H54 (cell line): ENCODE measurements at regions not wholly inside any gene's neighbourhood (a gene's known extent, or its start where the extent isn't known, plus 50 kb on each side); places are given as distances from the start of the nearest gene placed in this dataset.

Experiments
- DNase-seq: peaks from one replicate; pipeline ENCODE4 v3.0.0; 2011; ENCODE audit warnings: low spot score, mixed read lengths; ENCODE audit not compliant: insufficient read length
- FAIRE-seq: peaks from 3 replicates; lab custom pipeline; 2011; peaks lifted over from hg19 to GRCh38; lab: Jason Lieb, UNC
- POLR2A ChIP-seq: IDR thresholded peaks from 2 replicates; pipeline ENCODE4 v1.6.1; 2011; ENCODE audit warnings: low read depth, mild to moderate bottlenecking, low read length

GRCh38 chr17:71703701-71704100 lies 417.1 kb upstream of the SOX9 start:
- TF ChIP-seq POLR2A, result no peak
- FAIRE-seq, result peak; percentile 43
- no peak for DNase-seq

GRCh38 chr17:71709271-71709890 lies 411.4 kb upstream of the SOX9 start:
- no peak for TF ChIP-seq POLR2A
- peak; percentile 53 for FAIRE-seq
- no peak for DNase-seq

GRCh38 chr17:71709946-71710345 lies 410.9 kb upstream of the SOX9 start:
- TF ChIP-seq POLR2A, result no peak
- FAIRE-seq (no peak), DNase-seq (no peak)

GRCh38 chr17:71710816-71711215 lies 410.0 kb upstream of the SOX9 start:
- no peak for FAIRE-seq
- TF ChIP-seq POLR2A, result no peak
- DNase-seq, result no peak

GRCh38 chr17:71713846-71714245 lies 407.0 kb upstream of the SOX9 start:
- no peak for FAIRE-seq
- no peak for TF ChIP-seq POLR2A
- no peak for DNase-seq

DNA sequence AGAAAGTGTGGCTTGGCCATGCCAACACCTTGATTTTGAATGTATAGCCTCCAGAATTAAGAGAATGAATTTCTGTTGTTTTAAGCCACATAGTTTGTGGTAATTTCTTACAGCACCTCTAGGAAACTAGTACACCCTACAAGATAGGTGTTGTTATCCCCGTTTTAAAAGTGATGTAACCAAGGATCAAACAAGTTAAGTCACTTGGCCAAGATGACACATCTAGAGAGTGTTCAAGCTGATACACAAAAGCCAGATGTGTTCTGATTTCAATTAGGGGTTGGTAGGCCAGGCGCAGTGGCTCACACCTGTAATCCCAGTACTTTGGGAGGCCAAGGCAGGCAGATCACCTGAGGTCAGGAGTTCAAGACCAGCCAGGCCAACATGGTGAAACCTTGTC lies 396.5 kb upstream of the SOX9 start:
- no peak for TF ChIP-seq POLR2A
- FAIRE-seq, result peak; percentile 48

DNA sequence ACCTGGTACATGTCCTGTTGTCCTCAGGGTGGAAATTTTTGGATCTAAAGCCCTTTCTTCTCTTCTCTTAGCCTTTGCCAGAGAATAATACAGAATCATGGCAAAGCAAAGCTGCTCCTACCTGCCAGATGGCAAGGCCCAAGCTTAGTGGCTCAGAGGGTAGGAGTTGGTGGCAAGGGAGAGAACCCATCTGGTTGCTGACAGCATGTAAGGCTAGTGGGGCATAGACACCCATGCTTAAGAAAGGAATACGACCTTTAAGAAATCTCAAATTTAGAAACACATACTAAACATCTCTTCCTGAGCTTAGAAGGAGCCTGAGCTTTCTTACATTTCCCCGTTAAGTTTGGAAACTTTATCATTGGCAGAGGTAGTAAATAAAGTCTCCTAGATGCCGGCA lies 395.0 kb upstream of the SOX9 start:
- FAIRE-seq, result peak; percentile 41
- DNase-seq, result no peak
- no peak for TF ChIP-seq POLR2A

More for the DNA sequence above, 396.5 kb upstream of the SOX9 start:
- no peak for DNase-seq

DNA sequence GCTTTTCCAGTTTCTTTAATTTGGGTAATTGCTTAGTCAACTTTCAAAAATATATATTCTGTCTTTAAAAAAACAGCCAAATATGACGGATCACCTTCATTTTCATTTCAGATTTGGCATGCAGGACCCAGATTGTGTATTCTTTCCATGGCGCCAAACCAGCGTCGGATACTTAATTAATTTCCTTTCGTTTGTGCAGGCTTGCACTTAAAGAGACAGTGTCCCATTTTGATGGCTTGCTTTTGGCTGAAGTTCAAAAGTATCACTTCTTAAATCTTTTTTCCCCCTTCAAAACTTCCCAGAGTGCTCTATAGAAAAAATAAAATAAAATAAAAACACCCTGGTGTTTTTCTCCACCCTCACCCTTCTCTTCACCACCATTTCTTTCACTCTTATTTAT lies 394.5 kb upstream of the SOX9 start:
- DNase-seq (no peak), FAIRE-seq (no peak)
- TF ChIP-seq POLR2A, result no peak

GRCh38 chr17:71727292-71727691 lies 393.5 kb upstream of the SOX9 start:
- no peak for TF ChIP-seq POLR2A
- FAIRE-seq (no peak), DNase-seq (no peak)

- DNase-seq (no peak), FAIRE-seq (no peak)
- no peak for TF ChIP-seq POLR2A
Observed at GRCh38 chr17:71727723-71728122, 393.1 kb upstream of the SOX9 start.

DNA sequence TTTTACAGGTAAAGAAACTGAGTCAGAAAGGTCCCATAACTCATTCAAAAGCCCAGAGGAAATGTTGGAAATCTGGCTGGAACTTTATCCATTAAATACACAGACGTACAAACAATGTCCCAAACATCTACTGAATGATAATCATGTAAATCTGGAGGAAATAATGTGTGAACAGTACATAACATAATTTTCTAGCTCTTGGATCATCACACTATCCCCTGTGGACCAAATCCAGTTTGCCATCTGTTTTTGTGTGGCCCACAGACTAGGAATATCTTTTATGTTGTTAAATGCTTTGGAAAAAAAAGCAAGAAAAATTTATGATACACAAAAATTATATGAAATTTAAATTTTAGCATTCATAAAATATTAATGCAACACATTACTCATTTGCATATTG lies 389.9 kb upstream of the SOX9 start:
- DNase-seq, result no peak
- TF ChIP-seq POLR2A, result no peak
- FAIRE-seq, result no peak

GRCh38 chr17:71735893-71736292 lies 384.9 kb upstream of the SOX9 start:
- no peak for TF ChIP-seq POLR2A
- no peak for FAIRE-seq

DNA sequence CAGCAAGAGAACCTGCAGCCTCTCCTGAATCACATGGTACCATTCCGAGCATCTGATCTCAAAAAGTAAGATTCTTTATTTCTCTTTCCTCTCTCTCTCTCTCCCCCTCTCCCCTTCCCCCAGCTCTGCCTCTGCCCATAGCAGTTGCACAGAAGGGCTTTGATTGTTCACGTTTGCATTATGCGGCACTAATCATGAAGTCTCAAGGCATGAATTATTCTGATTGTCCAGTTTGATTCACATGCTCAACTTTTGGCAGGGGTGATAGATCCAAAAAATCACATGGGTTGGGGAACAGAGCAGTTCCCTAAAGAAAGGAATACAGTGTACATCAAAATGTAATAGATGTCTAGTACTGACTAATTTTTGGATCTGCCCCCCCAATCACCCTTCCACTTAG lies 380.0 kb upstream of the SOX9 start:
- no peak for TF ChIP-seq POLR2A
- DNase-seq, result no peak
- no peak for FAIRE-seq

More at GRCh38 chr17:71735893-71736292, 384.9 kb upstream of the SOX9 start:
- DNase-seq, result no peak

DNA sequence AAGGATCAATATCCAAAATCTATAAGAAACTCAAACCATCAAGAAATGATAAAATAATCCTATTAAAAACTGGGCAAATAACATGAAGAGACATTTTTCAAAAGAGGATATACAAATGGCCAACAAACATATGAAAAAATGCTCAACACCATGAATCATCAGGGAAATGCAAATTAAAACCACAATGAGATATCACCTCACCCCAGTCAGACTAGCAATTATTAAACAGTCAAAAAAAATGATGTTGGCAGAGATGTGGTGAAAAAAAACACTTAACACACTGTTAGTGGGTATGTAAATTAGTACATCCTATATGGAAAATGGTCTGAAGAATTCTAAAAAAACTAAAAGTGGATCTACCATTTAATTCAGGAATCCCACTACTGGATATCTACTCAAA lies 379.0 kb upstream of the SOX9 start:
- DNase-seq (no peak), FAIRE-seq (peak; percentile 68)
- no peak for TF ChIP-seq POLR2A

DNA sequence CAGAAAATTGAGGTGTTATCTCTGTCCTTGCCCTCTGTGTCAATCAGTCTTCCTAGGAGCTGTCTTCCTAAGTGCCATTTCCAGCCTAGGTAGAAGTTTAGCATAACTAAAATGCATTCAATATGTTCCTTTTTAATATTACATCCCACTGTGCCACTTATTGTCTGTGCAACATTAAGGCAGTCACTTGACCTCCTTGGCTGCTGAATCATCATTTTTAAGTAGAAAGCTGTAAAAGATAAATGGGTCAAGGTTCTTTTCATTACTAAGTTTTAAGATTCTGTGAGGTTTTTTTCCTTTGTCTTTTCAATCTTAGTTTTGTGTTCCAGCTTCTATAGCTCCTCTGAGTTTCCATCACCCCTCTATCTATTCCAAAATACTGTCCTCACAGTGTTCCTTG lies 371.9 kb upstream of the SOX9 start:
- FAIRE-seq, result no peak
- no peak for DNase-seq
- TF ChIP-seq POLR2A, result no peak
